Right atrium auricular region (tissue), 2 donors: ENCODE measurements at regions not wholly inside any gene's neighbourhood (a gene's known extent, or its start where the extent isn't known, plus 50 kb on each side); places are given as distances from the start of the nearest gene placed in this dataset.

Experiments
- DNase-seq: peaks from one replicate; pipeline ENCODE4 v3.0.0-alpha.2; 2019; ENCODE audit warnings: low spot score
- H3K27ac ChIP-seq, 2 donors: fragments of 200-600 bp; sonication (generic); 1 replicate in 1 of 2; 2 replicates in 1 of 2; pipeline ENCODE4 v1.5.1; 2016 to 2019
- H3K27me3 ChIP-seq, 2 donors: fragments of 200-600 bp; sonication (generic); one replicate each; pipeline versions ENCODE4 v1.5.1 to v1.6.0; 2017 to 2019
- H3K36me3 ChIP-seq: fragments of 200-600 bp; sonication (generic); one replicate; pipeline ENCODE4 v1.5.1; 2016
- H3K4me1 ChIP-seq, 2 donors: fragments of 200-600 bp; sonication (generic); one replicate each; pipeline versions ENCODE4 v1.5.1 to v1.6.0; 2017 to 2019
- H3K4me3 ChIP-seq, 2 donors: fragments of 200-600 bp; sonication (generic); 1 replicate in 1 of 2; 2 replicates in 1 of 2; pipeline ENCODE4 v1.5.1; 2017 to 2019; ENCODE audit warnings: mild to moderate bottlenecking in 1 of 2, moderate library complexity in 1 of 2
- H3K9me3 ChIP-seq, 2 donors: fragments of 200-600 bp; sonication (generic); one replicate each; pipeline ENCODE4 v1.5.1; 2019
- CTCF ChIP-seq, 2 donors: fragments of 200-600 bp; sonication (generic); IDR thresholded peaks; one replicate each; pipeline ENCODE4 v1.5.1; 2019; ENCODE audit warnings: antibody characterized with exemption in 2 of 2

GRCh38 chr13:70729369-70729768 is 621.1 kb upstream of the KLHL1 start:
- Histone ChIP-seq H3K36me3 (no peaks in the 10 kb centered on the region), H3K27me3 (no peaks in the 10 kb centered on the region), H3K9me3 (no peaks in the 10 kb centered on the region), H3K4me1 (no peaks in the 10 kb centered on the region), H3K4me3 (no peak overlapping the region), H3K27ac (no peak overlapping the region)
- no peak for DNase-seq
- TF ChIP-seq CTCF (IDR thresholded peaks at IDR 0.05): no peak

DNA sequence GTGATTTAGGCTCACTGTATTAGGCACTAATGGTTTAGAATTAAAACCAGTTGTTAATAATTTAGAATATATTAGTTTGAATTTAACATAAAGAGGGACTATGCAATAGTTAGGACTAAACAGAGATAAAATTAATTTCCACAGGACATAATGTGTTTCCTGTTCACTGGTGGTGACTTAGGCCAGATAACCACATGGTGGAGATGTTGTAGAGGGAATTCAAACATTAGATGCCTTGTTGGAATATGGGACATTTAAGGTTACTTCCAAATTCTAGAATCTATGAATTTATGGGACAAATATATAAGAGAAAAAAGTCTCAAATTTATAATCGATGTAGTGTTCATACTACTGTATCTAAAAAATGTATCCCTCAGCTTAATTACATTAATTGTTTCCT is 615.5 kb upstream of the KLHL1 start:
- H3K36me3 ChIP-seq: no peaks in the 10 kb centered on the region
- TF ChIP-seq CTCF (IDR thresholded peaks at IDR 0.05): no peak
- no peak overlapping the region for H3K4me3 ChIP-seq
- no peaks in the 10 kb centered on the region for H3K4me1 ChIP-seq
- DNase-seq: no peak
- no peaks in the 10 kb centered on the region for H3K9me3 ChIP-seq
- H3K27me3 ChIP-seq: no peaks in the 10 kb centered on the region
- H3K27ac ChIP-seq: no peak overlapping the region

DNA sequence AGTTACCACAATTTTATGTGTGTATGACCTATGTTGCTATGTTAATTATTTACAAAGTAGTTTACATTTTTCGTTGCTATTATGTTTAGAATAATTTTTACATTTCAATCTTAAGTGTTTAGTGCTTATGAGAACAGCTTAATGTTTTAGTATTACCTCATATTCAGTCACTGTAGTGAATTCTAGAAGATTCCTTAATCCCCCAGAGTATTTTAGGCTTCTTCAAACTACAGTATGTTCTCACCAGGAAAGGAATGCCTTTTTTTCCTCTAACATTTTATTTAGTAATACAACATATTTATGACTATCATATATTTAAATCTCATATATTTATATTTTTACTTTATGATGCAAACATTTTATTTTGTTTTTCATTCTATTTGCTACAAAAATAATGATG is 612.1 kb upstream of the KLHL1 start:
- no peak for TF ChIP-seq CTCF (IDR thresholded peaks at IDR 0.05)
- DNase-seq: no peak
- H3K27me3 ChIP-seq: no peaks in the 10 kb centered on the region
- H3K27ac ChIP-seq: no peak overlapping the region
- H3K36me3 ChIP-seq: no peaks in the 10 kb centered on the region
- no peak overlapping the region for H3K4me3 ChIP-seq
- H3K9me3 ChIP-seq: no peaks in the 10 kb centered on the region
- no peaks in the 10 kb centered on the region for H3K4me1 ChIP-seq

GRCh38 chr13:70714993-70715392 is 606.7 kb upstream of the KLHL1 start:
- no peaks in the 10 kb centered on the region for H3K4me1 ChIP-seq
- H3K27me3 ChIP-seq: no peaks in the 10 kb centered on the region
- H3K9me3 ChIP-seq: no peaks in the 10 kb centered on the region
- no peak for DNase-seq
- H3K4me3 ChIP-seq: no peak overlapping the region
- no peak overlapping the region for H3K27ac ChIP-seq
- no peaks in the 10 kb centered on the region for H3K36me3 ChIP-seq
- no peak for TF ChIP-seq CTCF (IDR thresholded peaks at IDR 0.05)

DNA sequence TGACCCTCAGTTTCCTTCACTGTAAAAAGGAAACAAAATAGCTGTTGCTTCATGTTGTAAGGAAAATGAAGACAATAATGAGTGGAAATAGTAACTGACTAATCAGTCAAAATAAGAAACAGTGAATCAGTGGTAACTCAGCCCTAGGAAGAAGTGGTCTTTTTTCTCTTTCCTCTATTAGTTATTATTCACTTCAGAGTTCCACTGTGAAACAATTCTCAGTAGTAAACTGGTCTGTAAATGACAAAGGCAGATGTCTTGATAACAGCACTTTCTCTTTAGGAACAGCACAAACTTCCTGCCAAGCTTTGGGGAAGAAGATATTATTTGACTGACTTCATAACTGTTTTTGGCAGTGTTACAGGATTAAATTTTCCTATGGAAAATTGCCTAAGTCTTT is 600.5 kb upstream of the KLHL1 start:
- Histone ChIP-seq H3K27me3 (no peaks in the 10 kb centered on the region), H3K4me1 (no peaks in the 10 kb centered on the region), H3K27ac (no peak overlapping the region), H3K36me3 (no peaks in the 10 kb centered on the region), H3K9me3 (no peaks in the 10 kb centered on the region), H3K4me3 (no peak overlapping the region)
- DNase-seq: no peak
- no peak for TF ChIP-seq CTCF (IDR thresholded peaks at IDR 0.05)

GRCh38 chr13:70703755-70704154 is 595.5 kb upstream of the KLHL1 start:
- Histone ChIP-seq H3K27me3 (no peaks in the 10 kb centered on the region), H3K4me1 (no peaks in the 10 kb centered on the region), H3K27ac (no peak overlapping the region), H3K9me3 (no peaks in the 10 kb centered on the region), H3K36me3 (no peaks in the 10 kb centered on the region), H3K4me3 (no peak overlapping the region)
- no peak for TF ChIP-seq CTCF (IDR thresholded peaks at IDR 0.05)
- DNase-seq: no peak
